SK-N-SH (cell line): ENCODE measurements at regions not wholly inside any gene's neighbourhood (a gene's known extent, or its start where the extent isn't known, plus 50 kb on each side); places are given as distances from the start of the nearest gene placed in this dataset.

Source experiments
- CTCF ChIA-PET: fragments of 300-600, 350-600 bp; formaldehyde crosslinking; extraction: SDS; loops from one replicate; lab custom pipeline; 2021; lab: Yijun Ruan, JAX
- POLR2A ChIA-PET: fragments of 350-600 bp; sonication (Branson Sonifier 250); formaldehyde crosslinking; extraction: SDS; loops from one replicate; lab custom pipeline; 2020; ENCODE audit warnings: antibody characterized with exemption, inconsistent platforms; lab: Yijun Ruan, JAX
- DNase-seq: peaks from one replicate; pipeline ENCODE4 v3.0.0; 2012
- H2AFZ ChIP-seq: fragments of 200-600 bp; sonication (generic); 2 replicates; pipeline ENCODE4 v1.8.1; 2016; ENCODE audit warnings: antibody characterized with exemption, mild to moderate bottlenecking, low read depth
- H3F3A ChIP-seq: fragments of 200-600 bp; sonication (generic); replicated peaks from 2 replicates; pipeline ENCODE3; 2016; ENCODE audit warnings: antibody characterized with exemption, mild to moderate bottlenecking; ENCODE audit not compliant: insufficient read depth
- H3K27ac ChIP-seq, 2 experiments: fragments of 200-500 bp in 1 of 2; fragments of 200-600 bp in 1 of 2; sonication (Bioruptor generic) in 1 of 2; sonication (generic), shearing (Covaris generic) in 1 of 2; 2 replicates each; pipeline versions ENCODE4 v1.5.1 to v1.6.1; 2014 to 2016; ENCODE audit warnings: low read depth in 2 of 2, inconsistent platforms in 1 of 2, low read length in 1 of 2, mild to moderate bottlenecking in 1 of 2, mixed read lengths in 1 of 2
- H3K27me3 ChIP-seq: fragments of 200-600 bp; sonication (generic), shearing (Covaris generic); 2 replicates; pipeline ENCODE4 v1.6.1; 2016; ENCODE audit warnings: mixed run types; ENCODE audit not compliant: insufficient read depth
- H3K36me3 ChIP-seq, 2 experiments: fragments of 200-500 bp in 1 of 2; fragments of 200-600 bp in 1 of 2; sonication (Bioruptor generic) in 1 of 2; sonication (generic) in 1 of 2; replicated peaks in 1 of 2; 2 replicates each; pipeline versions ENCODE3 to v1.5.1; 2014 to 2016; ENCODE audit warnings: low read length in 1 of 2, mild to moderate bottlenecking in 1 of 2; ENCODE audit not compliant: insufficient read depth in 2 of 2, control insufficient read depth in 1 of 2
- H3K4me1 ChIP-seq, 2 experiments: fragments of 200-500 bp in 1 of 2; fragments of 200-600 bp in 1 of 2; sonication (Bioruptor generic) in 1 of 2; sonication (generic), shearing (Covaris generic) in 1 of 2; 2 replicates each; pipeline versions ENCODE4 v1.5.1 to v1.6.1; 2014 to 2016; ENCODE audit warnings: low read depth in 1 of 2, low read length in 1 of 2, mixed run types in 1 of 2; ENCODE audit not compliant: insufficient read depth in 2 of 2, control insufficient read depth in 1 of 2
- H3K4me2 ChIP-seq: fragments of 200-600 bp; sonication (generic), shearing (Covaris generic); 2 replicates; pipeline ENCODE4 v1.6.1; 2017; ENCODE audit warnings: mixed run types
- H3K4me3 ChIP-seq, 2 experiments: fragments of 200-500 bp in 1 of 2; fragments of 200-600 bp in 1 of 2; sonication (Bioruptor generic) in 1 of 2; sonication (generic), shearing (Covaris generic) in 1 of 2; 2 replicates each; pipeline versions ENCODE4 v1.5.1 to v1.8.1; 2014 to 2016; ENCODE audit warnings: low read depth in 2 of 2, inconsistent platforms in 1 of 2, low read length in 1 of 2, mild to moderate bottlenecking in 1 of 2, mixed read lengths in 1 of 2, moderate library complexity in 1 of 2
- H3K79me2 ChIP-seq: fragments of 200-600 bp; sonication (generic); 2 replicates; pipeline ENCODE4 v1.8.1; 2017; ENCODE audit warnings: mild to moderate bottlenecking; ENCODE audit not compliant: insufficient read depth
- H3K9ac ChIP-seq: fragments of 200-600 bp; sonication (generic); 2 replicates; pipeline ENCODE4 v1.6.1; 2017; ENCODE audit warnings: mixed run types
- H3K9me2 ChIP-seq: fragments of 200-600 bp; sonication (generic); 2 replicates; pipeline ENCODE4 v1.6.1; 2017; ENCODE audit warnings: mixed run types
- H3K9me3 ChIP-seq: fragments of 200-600 bp; sonication (generic); 2 replicates; pipeline ENCODE4 v1.6.1; 2017; ENCODE audit warnings: mixed run types, mild to moderate bottlenecking, moderate library complexity
- H4K20me1 ChIP-seq: fragments of 200-600 bp; sonication (generic); 2 replicates; pipeline ENCODE4 v1.6.1; 2017; ENCODE audit warnings: mild to moderate bottlenecking, mixed run types; ENCODE audit not compliant: insufficient read depth
- CHD2 ChIP-seq: fragments of 150-350 bp; IDR thresholded peaks from 2 replicates; pipeline ENCODE4 v1.6.1; 2018; ENCODE audit warnings: low read length; ENCODE audit not compliant: partially characterized antibody
- CTCF ChIP-seq: fragments of 200-600 bp; sonication (generic); IDR thresholded peaks from 2 replicates; pipeline ENCODE4 v1.6.1; 2017; ENCODE audit warnings: antibody characterized with exemption, mild to moderate bottlenecking, moderate library complexity
- ELF1 ChIP-seq: IDR thresholded peaks from 2 replicates; pipeline ENCODE4 v1.4.0; 2012
- EP300 ChIP-seq, 2 experiments: IDR thresholded peaks; 2 replicates each; pipeline versions ENCODE4 v1.4.0 to v1.6.1; 2012; ENCODE audit warnings: borderline replicate concordance in 1 of 2, low read depth in 1 of 2, low read length in 1 of 2
- FOSL2 ChIP-seq: IDR thresholded peaks from 2 replicates; pipeline ENCODE4 v1.4.0; 2012; ENCODE audit warnings: low read depth, mild to moderate bottlenecking, moderate library complexity, borderline replicate concordance
- FOXM1 ChIP-seq: IDR thresholded peaks from 2 replicates; pipeline ENCODE4 v1.4.0; 2012; ENCODE audit warnings: low read depth, mild to moderate bottlenecking
- GABPA ChIP-seq: IDR thresholded peaks from 2 replicates; pipeline ENCODE4 v1.4.0; 2012; ENCODE audit warnings: low read depth, mild to moderate bottlenecking
- GATA2 ChIP-seq: sonication (generic); formaldehyde crosslinking; IDR thresholded peaks from 2 replicates; pipeline ENCODE4 v1.5.0; 2020; ENCODE audit warnings: mild to moderate bottlenecking, missing genetic modification reagents
- IRF3 ChIP-seq: fragments of 150-350 bp; IDR thresholded peaks from 2 replicates; pipeline ENCODE4 v1.6.1; 2016; ENCODE audit warnings: mild to moderate bottlenecking, low read depth, low read length
- JUND ChIP-seq: IDR thresholded peaks from 2 replicates; pipeline ENCODE4 v1.4.0; 2012
- MAX ChIP-seq: IDR thresholded peaks from 2 replicates; pipeline ENCODE4 v1.4.0; 2012; ENCODE audit warnings: low read depth
- MEF2A ChIP-seq: IDR thresholded peaks from 2 replicates; pipeline ENCODE4 v1.4.0; 2012; ENCODE audit warnings: low read depth, borderline replicate concordance
- MXI1 ChIP-seq: IDR thresholded peaks from 2 replicates; pipeline ENCODE4 v1.6.1; 2012; ENCODE audit warnings: mild to moderate bottlenecking, low read depth, low read length, improper control_type of control experiment
- NFIC ChIP-seq: IDR thresholded peaks from 2 replicates; pipeline ENCODE4 v1.4.0; 2012; ENCODE audit warnings: borderline replicate concordance
- NRF1 ChIP-seq: IDR thresholded peaks from 2 replicates; pipeline ENCODE4 v1.6.1; 2012; ENCODE audit warnings: low read depth, mild to moderate bottlenecking, low read length
- POLR2AphosphoS5 ChIP-seq: IDR thresholded peaks from 2 replicates; pipeline ENCODE4 v1.6.1; 2012; ENCODE audit warnings: low read depth, low read length
- REST ChIP-seq: IDR thresholded peaks from 2 replicates; pipeline ENCODE4 v1.6.1; 2012; ENCODE audit warnings: mild to moderate bottlenecking, low read depth, low read length, moderate library complexity
- RFX5 ChIP-seq: IDR thresholded peaks from 2 replicates; pipeline ENCODE4 v1.6.1; 2012; ENCODE audit warnings: mild to moderate bottlenecking, improper control_type of control experiment, low read length
- RXRA ChIP-seq: IDR thresholded peaks from 2 replicates; pipeline ENCODE4 v1.4.0; 2012; ENCODE audit warnings: low read depth, mild to moderate bottlenecking, borderline replicate concordance
- SIN3A ChIP-seq: IDR thresholded peaks from 2 replicates; pipeline ENCODE4 v1.6.1; 2012; ENCODE audit warnings: low read depth, mild to moderate bottlenecking, low read length, moderate library complexity, borderline replicate concordance
- TCF12 ChIP-seq: IDR thresholded peaks from 2 replicates; pipeline ENCODE4 v1.4.0; 2012
- WGBS: methylation state at CpG from one replicate; pipeline ENCODE4 v1.1.6; 2017; ENCODE audit warnings: low lambda C conversion rate; 5-methylcytosine and 5-hydroxymethylcytosine counted together
- TF ChIP-seq, protein P1 (sequence below): fragments of 150-350 bp; IDR thresholded peaks from 2 replicates; pipeline ENCODE4 v1.6.1; 2017; ENCODE audit warnings: antibody characterized with exemption, low read length, low read depth, borderline replicate concordance

DNA sequence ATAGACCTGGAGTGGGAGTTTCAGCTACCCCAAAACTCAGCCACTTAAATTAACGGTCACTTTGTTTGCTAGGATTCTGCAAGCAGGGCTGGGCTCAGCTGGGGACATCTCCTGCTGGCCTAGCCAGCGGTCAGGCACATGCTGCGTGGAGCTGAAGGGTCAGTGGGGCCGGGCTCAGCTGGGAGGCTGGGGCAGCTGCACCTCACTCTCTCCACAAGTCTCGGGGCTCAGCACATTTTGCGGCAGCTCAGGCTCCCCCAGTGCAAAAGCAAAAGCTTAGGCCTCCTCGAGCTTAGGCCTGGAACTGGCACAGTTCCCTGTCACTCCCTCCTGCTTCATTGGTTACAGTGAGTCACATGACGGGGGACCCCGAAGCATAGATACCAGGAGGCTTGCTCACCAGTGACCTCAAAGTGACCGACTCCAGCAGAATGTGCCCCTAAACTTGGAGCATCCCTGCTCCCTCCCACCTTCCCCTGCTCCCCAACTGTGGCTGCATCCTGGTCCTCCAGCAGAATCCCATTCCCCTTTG lies 80.6 kb upstream of the CST7 start:
- no peak overlapping the region for H3K4me2 ChIP-seq
- H3K9me2 ChIP-seq, result no peaks in the 10 kb centered on the region
- TF ChIP-seq MAX (no peak), RFX5 (no peak), FOSL2 (no peak), CHD2 (no peak), JUND (no peak), NRF1 (no peak), TCF12 (no peak), MXI1 (no peak), IRF3 (no peak), NFIC (no peak), FOXM1 (no peak), EP300 (IDR thresholded peaks at IDR 0.05; ENCODE audit: borderline replicate concordance in 1 of 2, low read depth in 1 of 2, low read length in 1 of 2) (no peak), REST (no peak), SIN3A (no peak)
- H4K20me1 ChIP-seq, result no peaks in the 10 kb centered on the region
- H3K27ac ChIP-seq, result no peak overlapping the region
- H3K9me3 ChIP-seq, result no peaks in the 10 kb centered on the region
- H2AFZ ChIP-seq, result no peak overlapping the region
- no peak for DNase-seq
- H3K4me1 ChIP-seq, result peaks cover 0 to 23% of the 10 kb centered on the region in 2 experiments; a peak in 1 of 4 replicates
- no peak overlapping the region for H3K9ac ChIP-seq
- H3K27me3 ChIP-seq, result no peaks in the 10 kb centered on the region
- H3K36me3 ChIP-seq, result no peaks in the 10 kb centered on the region
- WGBS, result 33% methylated on average over 4 of the region's 10 CpGs
- POLR2A ChIA-PET, result no interaction called here
- CTCF ChIA-PET, result no interaction called here
- H3K79me2 ChIP-seq, result no peaks in the 10 kb centered on the region
- H3F3A ChIP-seq, result no peaks in the 10 kb centered on the region
- no peak overlapping the region for H3K4me3 ChIP-seq

DNA sequence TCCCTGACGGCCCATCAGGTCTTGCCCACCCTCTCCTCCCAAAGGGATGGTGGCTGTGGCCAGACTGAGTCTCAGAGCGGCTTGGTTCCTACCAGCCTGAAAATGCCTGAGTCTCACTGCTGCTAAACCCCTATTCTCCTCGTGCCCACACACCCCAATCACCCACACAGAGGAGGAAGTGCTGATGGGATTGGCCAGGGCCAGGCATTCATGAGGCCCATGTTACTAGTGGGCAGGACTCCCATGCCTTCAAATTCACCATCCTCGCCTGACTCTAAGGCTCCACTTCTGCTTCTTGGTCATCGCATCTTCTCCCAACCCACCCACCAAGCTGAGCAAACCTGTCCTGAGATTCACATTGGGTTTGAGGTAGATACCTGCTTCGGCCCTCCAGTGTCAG lies 80.1 kb upstream of the CST7 start:
- Histone ChIP-seq H3F3A (no peaks in the 10 kb centered on the region), H3K27me3 (no peaks in the 10 kb centered on the region), H3K27ac (no peak overlapping the region), H3K4me1 (peaks cover 0 to 23% of the 10 kb centered on the region in 2 experiments; a peak in 1 of 4 replicates), H3K79me2 (no peaks in the 10 kb centered on the region), H3K4me2 (no peak overlapping the region), H2AFZ (no peak overlapping the region), H3K9me3 (no peaks in the 10 kb centered on the region), H3K4me3 (no peak overlapping the region), H3K36me3 (no peaks in the 10 kb centered on the region), H3K9ac (no peak overlapping the region), H4K20me1 (no peaks in the 10 kb centered on the region), H3K9me2 (no peaks in the 10 kb centered on the region)
- CTCF ChIA-PET, result no interaction called here
- WGBS, result 19% methylated on average over 5 of the region's 6 CpGs
- POLR2A ChIA-PET, result no interaction called here
- no peak for DNase-seq
- no peak for TF ChIP-seq MEF2A
- TF ChIP-seq GATA2 (CRISPR knock-in tag), result no peak
- TF ChIP-seq RFX5, result no peak
- no peak for TF ChIP-seq NFIC
- no peak for TF ChIP-seq EP300 (IDR thresholded peaks at IDR 0.05; ENCODE audit: borderline replicate concordance in 1 of 2, low read depth in 1 of 2, low read length in 1 of 2)
- TF ChIP-seq ELF1, result no peak
- TF ChIP-seq GABPA, result no peak
- TF ChIP-seq CTCF, result no peak
- TF ChIP-seq, protein P1, sequence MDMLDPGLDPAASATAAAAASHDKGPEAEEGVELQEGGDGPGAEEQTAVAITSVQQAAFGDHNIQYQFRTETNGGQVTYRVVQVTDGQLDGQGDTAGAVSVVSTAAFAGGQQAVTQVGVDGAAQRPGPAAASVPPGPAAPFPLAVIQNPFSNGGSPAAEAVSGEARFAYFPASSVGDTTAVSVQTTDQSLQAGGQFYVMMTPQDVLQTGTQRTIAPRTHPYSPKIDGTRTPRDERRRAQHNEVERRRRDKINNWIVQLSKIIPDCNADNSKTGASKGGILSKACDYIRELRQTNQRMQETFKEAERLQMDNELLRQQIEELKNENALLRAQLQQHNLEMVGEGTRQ, result no peak
- TF ChIP-seq MAX, result no peak
- TF ChIP-seq RXRA, result no peak
- TF ChIP-seq POLR2AphosphoS5, result no peak
